Retinal pigment epithelial cell (primary cell): ENCODE measurements at regions not wholly inside any gene's neighbourhood (a gene's known extent, or its start where the extent isn't known, plus 50 kb on each side); places are given as distances from the start of the nearest gene placed in this dataset.
"Not testable (repeated sequence)": the region's sequence is repeated elsewhere in the genome, so short reads cannot be mapped to it uniquely, and the experiment has no call there.

Source experiments
- DNase-seq: peaks from one replicate; pipeline ENCODE4 v3.0.0-alpha.2; 2010; ENCODE audit warnings: low read depth
- H3K4me3 ChIP-seq: 2 replicates; pipeline ENCODE4 v1.5.1; 2011; ENCODE audit warnings: mild to moderate bottlenecking, low read length, control low read depth, moderate library complexity
- TF ChIP-seq, protein P1 (sequence below): conservative IDR thresholded peaks from 2 replicates; pipeline ENCODE4 v1.5.1; 2011; ENCODE audit warnings: low read depth, low read length, control low read depth, inconsistent platforms

DNA sequence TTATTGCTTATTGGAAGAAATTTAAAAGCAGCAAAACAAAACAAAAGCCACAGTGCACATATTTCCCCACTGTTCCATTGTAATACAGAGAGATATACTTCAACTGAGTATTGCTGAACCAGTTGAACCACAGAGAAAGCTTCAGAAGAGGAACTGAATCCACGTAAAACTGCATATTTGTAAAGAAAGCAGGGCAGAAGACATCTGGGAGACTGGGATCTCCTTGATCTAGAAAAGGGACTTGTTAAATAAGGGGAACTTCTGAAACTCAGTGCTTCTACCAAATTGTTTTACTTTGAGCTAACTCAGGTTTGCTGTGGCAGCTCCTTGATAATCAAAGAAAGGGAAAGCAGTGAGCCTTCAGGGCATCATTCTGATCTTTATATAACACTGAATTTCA is 411.1 kb upstream of the MDGA2 start:
- TF ChIP-seq, protein P1, sequence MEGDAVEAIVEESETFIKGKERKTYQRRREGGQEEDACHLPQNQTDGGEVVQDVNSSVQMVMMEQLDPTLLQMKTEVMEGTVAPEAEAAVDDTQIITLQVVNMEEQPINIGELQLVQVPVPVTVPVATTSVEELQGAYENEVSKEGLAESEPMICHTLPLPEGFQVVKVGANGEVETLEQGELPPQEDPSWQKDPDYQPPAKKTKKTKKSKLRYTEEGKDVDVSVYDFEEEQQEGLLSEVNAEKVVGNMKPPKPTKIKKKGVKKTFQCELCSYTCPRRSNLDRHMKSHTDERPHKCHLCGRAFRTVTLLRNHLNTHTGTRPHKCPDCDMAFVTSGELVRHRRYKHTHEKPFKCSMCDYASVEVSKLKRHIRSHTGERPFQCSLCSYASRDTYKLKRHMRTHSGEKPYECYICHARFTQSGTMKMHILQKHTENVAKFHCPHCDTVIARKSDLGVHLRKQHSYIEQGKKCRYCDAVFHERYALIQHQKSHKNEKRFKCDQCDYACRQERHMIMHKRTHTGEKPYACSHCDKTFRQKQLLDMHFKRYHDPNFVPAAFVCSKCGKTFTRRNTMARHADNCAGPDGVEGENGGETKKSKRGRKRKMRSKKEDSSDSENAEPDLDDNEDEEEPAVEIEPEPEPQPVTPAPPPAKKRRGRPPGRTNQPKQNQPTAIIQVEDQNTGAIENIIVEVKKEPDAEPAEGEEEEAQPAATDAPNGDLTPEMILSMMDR, result no peak
- no peak overlapping the region for H3K4me3 ChIP-seq
- DNase-seq, result no peak

DNA sequence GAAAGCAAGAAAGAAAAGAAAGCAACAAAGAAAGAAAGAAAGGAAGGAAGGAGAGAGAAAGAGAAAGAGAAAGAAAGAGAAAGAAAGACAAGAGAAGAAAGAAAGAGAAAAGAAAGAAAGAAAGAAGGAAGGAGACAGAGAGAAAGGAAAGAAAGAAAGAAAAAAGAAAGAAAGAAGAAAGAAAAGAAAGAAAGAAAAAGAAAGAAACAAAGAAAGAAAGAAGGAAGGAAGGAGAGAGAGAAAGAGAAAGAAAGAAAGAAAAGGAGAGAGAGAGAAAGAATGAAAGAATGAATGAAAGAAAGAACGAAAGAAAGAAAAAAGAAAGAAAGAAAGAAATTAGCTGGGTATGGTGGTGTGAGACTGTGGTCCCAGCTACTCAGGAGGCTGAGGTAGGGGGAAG is 400.1 kb upstream of the MDGA2 start:
- no peak overlapping the region for H3K4me3 ChIP-seq
- TF ChIP-seq, protein P1, result no peak
- no peak for DNase-seq

DNA sequence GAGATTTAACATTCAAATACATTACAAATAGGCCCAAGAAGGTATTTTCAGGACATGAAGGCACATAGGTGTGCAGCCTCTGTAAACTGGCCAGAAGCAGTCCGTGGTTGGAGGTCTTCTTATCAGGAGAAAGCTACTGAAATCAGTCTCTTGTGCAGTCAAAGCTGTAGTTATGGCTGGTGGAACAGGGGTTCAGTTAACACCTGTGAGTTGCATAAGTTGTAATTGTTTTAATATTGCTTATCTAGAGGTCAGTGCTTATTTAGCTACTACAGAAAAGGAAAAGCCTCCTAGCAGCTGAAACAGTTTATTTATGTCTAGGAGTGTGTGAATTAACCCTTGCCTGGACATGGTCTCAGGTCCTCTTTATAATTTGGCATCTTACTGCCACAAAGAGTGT is 377.6 kb upstream of the MDGA2 start:
- TF ChIP-seq, protein P1, result no peak
- no peak for DNase-seq
- H3K4me3 ChIP-seq, result no peak overlapping the region

DNA sequence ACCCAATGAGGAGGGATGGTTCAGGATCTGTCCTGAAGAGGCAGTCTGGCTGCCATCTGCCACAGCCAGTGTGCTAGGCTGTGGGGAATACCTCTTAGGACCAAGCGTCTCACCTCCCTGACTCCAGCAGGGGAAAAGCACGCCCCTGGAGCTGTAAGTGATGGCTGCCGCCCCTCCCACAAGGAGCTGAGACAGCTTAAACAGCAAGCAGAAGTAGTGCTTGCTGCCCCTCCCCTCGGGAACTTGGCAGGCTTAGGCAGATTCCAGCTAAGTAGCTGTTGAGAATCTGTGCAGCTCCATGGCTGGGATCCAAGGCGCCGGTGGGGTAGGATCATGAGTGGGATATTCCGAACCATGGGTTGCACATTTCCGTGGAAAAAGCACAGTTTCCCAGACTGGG is 360.4 kb upstream of the MDGA2 start:
- DNase-seq, result no peak
- TF ChIP-seq, protein P1, result no peak
- no peak overlapping the region for H3K4me3 ChIP-seq

DNA sequence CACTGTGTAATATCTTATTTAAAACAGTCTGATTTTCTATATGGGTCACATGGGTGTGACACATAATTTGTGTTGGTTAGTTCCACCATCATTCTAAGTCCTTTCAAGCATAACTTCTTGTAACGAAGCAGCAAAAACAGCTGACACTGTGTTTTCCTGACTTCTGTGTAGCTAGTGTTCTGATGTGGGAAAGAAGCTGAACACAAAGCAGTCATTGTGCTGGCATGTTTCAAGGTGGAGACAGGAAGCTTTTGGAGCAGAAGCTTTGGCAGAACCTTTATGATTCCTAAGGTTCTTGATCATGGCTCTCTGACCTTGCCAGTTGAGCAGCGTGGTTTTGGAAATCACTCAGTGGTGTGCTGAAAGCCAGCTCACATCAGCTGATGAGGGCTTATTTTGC is 351.7 kb upstream of the MDGA2 start:
- H3K4me3 ChIP-seq, result no peak overlapping the region
- DNase-seq, result no peak
- TF ChIP-seq, protein P1, result no peak

DNA sequence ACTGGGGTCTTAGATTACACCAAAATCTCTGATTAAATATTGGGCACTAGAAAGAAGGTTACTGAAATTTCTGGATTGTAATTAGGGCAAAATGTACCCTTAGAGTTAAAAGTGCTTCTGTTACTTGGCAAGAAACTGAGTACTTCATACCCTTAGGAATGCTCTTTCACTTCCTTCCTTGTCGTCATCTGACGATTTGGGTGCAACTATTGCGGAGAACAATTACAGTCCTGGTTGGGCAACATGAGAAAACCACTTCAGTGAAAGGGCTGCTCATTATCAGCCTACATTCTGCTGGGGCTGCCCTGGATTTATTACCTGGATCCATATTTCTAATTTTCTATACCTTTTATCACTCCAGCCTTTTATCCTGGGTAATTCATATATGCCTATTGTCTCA is 348.5 kb upstream of the MDGA2 start:
- TF ChIP-seq, protein P1, result no peak
- DNase-seq, result no peak

DNA sequence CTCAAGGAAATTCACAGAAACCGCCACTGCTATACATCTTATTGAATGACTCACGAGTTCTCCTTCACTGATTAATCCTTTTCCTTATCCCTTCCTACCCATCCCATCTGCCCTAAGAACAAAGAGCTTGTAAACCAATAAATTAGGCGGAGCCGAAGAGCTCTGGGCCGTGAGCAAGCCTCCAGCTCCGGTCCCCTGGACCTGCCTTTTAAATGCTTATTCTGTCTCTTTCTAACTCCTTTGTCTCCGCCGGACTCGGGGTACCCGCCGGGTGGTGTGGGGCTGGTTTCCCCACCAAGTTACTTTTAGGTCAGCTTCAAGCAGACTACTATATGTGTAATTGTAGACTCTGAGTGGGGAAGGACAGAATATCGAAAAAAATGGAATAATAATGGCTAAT is 336.1 kb upstream of the MDGA2 start:
- H3K4me3 ChIP-seq, DNase-seq: not testable (repeated sequence)

More for the DNA sequence above, 348.5 kb upstream of the MDGA2 start:
- no peak overlapping the region for H3K4me3 ChIP-seq

DNA sequence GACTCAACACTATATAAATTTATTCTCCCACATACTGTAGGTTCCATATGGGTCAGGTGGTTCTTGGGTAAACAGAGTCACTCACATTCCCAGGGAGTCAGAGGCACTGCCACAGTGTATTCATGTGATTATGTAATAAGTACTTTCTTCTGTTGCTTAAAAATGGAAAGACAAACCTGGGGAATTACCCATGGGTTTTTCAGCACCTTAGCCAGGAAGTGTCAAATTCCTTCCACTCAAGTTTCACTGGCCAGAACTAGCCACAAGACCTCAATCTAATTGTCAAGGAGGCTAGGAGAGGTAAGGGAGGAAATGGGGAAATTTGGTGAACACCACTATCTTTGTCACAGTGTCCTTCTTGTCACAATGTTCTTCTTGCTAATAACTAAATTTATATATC is 333.2 kb upstream of the MDGA2 start:
- no peak overlapping the region for H3K4me3 ChIP-seq
- TF ChIP-seq, protein P1, result no peak
- no peak for DNase-seq
